Eye (tissue), 1 donor: ENCODE measurements at regions not wholly inside any gene's neighbourhood (a gene's known extent, or its start where the extent isn't known, plus 50 kb on each side); places are given as distances from the start of the nearest gene placed in this dataset.
"Not testable (repeated sequence)": the region's sequence is repeated elsewhere in the genome, so short reads cannot be mapped to it uniquely, and the experiment has no call there.

Source experiments
- DNase-seq: peaks from one replicate; pipeline ENCODE4 v3.0.0-alpha.2; 2015

DNA sequence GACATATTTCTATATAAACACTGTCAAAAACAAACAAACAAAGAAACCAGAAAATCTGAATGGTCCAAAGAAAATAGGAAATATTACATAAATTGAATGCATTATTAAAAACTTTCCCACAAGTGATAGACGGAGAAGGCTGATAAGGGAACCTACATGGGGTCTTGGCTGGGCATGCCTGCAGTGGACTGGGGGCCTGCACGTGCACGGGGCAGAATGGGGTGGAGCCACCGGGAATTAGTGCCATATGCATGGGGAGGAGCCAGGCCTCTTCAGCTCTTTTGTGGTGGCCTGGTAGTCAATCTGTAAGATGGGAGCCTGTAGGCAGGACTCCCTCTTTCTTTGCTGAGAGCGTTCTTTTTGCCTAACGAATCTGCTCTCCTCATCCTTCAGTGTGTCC, 1031.7 kb upstream of the FBXO33 start:
- no peak for DNase-seq

GRCh38 chr14:40452674-40453073, 1020.4 kb upstream of the FBXO33 start:
- no peak for DNase-seq

DNA sequence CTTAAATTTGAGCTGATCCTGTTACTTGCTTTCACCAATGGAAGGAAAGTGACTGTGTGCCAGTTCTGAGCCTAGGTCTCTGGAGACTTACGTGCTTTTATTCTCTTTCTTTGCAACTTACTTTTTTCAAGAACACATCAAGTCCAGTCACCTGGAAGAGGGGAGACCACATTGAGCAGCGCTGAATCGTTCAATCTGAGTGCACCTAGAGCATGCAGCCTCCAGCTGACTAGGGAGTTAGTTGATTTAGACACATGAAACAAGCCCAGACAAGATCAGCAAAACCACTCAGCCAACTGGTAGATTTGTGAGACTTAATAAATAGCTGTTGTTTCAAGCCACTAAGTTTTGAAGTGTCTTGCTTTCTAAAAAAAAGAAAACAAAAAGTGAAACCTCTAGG, 1014.8 kb upstream of the FBXO33 start:
- DNase-seq = peak; percentile 20

- no peak for DNase-seq
Measured at GRCh38 chr14:40445020-40445419, 1012.8 kb upstream of the FBXO33 start.

DNA sequence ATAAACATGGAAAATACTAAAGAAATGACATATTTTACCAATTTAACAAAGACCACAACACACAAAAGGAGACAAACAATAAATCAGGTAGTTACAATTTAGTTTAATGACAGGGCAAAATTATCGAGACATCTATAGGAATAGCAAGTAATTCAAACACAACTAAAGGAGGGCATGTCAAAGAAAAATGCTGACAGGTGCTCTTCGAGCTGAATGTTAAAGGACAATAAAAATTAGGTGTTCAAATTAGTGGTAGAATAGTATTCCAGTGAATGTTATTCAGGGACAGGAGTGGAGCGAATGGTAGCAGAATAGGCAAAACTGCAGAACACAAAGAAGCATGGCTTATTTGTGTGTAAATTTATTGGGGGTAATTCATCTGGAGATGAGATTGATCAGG, 1004.3 kb upstream of the FBXO33 start:
- no peak for DNase-seq

- DNase-seq = peak; percentile 46
Measured at GRCh38 chr14:40417777-40418401, 985.7 kb upstream of the FBXO33 start.

- DNase-seq = no peak
Measured at GRCh38 chr14:40416565-40416964, 984.3 kb upstream of the FBXO33 start.

DNA sequence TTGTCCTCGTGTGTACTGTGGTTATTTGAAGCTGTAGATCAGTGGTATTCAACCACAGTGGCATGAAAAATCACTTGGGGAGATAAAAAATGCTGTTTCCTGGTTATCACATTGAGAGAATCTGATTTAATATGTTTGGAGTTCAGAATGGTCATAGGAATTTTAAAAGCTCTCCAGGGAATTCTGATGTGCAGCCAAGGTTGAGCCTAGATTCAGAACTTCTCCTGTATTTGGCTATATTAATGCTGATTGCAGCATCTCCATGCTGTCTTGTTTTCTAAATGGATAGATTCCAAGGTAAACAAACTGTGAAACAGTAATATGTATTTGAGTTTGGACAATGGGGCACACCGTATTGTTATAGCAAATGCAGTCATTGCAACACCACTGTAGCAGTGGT, 982.2 kb upstream of the FBXO33 start:
- DNase-seq = no peak

GRCh38 chr14:40413136-40413535, 980.9 kb upstream of the FBXO33 start:
- DNase-seq = no peak

DNA sequence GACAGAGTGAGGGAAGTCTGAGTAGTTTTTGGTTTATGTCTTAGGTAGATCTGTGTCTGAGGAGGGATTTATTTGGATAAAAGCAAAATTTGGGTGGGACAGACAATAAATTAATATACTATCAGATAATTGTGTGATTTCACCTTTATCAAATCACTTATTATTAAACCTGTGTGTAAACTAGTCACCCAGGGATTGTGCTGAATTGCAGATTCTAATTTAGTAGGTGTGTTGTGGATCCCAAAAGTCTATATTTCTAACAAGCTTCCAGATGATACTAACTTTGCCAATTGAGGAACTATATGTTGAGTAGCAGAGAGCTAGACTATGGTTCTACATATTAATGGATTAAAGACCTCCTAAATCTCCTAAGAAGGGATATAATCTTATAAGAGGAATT, 978.5 kb upstream of the FBXO33 start:
- no peak for DNase-seq

GRCh38 chr14:40402957-40403356, 970.7 kb upstream of the FBXO33 start:
- no peak for DNase-seq

GRCh38 chr14:40398981-40399380, 966.7 kb upstream of the FBXO33 start:
- no peak for DNase-seq

DNA sequence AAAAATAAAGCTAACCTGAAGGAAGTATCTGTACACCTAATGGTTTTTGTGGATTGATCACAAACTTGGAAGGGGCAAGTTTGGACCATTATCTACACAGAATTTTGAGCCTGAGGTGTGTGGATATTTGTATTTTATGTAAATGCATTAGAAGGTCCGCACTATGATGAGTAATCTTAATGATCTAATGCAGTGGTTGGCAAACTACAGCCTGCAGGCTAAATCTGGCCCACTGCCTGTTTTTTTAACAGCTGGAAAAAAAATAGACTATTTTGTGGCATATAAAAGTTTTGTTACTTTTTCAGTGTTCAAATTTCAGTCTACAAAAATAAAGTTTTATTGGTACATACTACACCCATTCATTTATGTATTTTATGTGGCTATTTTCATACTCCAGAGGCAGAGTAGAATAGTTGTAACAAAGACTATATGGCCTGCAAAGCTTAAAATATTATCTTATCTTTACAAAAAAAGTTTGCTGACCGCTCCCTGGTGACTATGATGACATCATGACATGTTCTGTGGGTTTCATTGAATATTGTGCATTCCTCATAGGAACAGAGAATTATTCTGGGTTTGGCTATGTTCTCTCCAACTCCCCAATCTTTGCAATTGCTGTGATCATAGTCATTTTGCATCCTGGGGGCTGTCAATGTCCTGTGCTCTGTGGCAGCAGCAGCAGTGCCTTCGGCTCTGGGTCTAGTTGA, 962.6 kb upstream of the FBXO33 start:
- DNase-seq = no peak

DNA sequence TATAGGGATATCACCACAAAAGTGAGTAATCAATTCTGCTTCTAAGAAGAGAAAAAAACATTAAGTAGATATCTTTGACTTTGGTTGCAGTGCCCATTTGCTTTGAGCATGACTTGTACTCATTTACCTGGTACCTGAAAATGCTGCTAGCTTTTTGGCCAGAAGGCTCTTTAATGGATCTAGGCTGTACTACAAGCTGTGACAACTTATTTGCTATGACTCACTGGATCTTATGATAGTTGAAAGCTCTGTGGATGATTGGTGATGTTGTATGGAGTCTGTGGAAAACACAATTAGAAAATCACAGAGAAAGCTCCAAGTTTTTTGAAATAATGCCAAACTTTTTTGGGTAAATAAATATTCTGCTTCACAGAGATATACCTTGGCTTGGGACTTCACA, 960.9 kb upstream of the FBXO33 start:
- no peak for DNase-seq

DNA sequence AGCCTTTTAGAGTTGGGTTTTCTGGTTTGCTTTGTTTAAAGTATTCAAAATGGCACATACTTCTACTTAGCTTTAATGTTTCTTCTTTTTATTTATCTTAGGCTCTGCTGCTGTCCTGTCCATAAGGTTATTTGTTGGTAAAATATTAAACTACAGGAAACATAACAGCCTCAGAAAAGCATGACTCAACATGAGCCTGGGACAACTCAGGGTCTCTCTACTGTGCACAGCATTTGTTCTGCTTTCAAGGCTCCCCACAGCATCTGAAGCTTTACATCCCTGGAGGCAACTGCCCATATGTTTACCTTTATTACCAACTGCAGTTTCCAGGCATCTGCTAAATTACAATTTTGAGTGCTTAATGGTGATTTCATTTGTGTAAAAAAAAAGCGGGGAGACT, 954.2 kb upstream of the FBXO33 start:
- no peak for DNase-seq

DNA sequence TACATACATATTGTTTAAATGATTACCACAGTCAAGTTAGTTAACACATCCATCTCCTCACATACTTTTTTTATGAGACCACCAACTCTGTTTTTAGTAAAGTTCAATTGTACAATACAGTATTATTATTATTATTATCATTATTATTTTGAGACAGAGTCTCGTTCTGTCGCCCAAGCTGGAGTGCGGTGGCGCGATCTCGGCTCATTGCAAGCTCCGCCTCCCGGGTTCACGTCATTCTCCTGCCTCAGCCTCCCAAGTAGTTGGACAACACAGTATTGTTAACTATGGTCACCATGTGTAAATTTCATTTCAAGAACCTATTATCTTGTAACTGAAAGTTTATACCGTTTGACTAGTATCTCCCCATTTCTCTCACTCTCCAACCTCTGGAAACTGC, 942.0 kb upstream of the FBXO33 start:
- no peak for DNase-seq

- DNase-seq = no peak
Measured at GRCh38 chr14:40371011-40371410, 938.8 kb upstream of the FBXO33 start.

DNA sequence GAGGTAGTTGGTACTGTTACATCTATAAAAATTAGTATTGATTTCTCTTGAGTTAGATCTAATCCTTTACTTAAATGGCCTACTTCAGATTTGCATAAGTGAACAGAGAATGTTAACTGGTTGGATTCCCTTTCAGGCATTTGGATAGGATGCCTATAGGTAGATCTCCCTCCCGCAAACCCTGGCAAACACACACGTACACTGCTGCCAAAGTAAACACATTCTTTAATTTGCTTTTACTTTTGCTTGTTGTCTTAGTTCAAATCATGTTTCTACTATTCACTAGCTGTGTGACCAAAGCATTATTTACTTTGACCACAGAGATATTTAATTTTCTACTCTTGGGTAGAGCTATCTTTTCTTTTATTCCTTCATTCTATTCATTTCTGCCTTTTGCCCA, 936.1 kb upstream of the FBXO33 start:
- no peak for DNase-seq

- no peak for DNase-seq
Measured at GRCh38 chr14:40367717-40368116, 935.5 kb upstream of the FBXO33 start.

DNA sequence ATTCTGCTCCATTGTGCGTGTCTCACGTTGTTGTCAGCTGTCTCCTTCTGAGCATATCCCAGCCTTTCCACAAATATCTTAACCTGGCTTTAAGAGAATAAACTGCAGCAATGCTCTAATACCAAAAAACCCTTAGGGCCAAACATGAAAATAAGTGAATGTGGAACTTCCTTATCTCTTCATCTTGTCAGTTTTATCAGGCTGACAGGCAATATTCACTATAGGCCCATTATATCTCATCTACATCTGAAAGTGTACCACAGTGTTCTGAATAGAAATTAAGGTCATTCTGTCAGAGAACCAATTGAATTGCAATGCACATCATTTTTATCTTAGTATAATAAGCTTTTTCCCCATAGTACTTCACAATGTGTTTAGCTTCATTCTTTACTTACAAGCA, 933.1 kb upstream of the FBXO33 start:
- no peak for DNase-seq

DNA sequence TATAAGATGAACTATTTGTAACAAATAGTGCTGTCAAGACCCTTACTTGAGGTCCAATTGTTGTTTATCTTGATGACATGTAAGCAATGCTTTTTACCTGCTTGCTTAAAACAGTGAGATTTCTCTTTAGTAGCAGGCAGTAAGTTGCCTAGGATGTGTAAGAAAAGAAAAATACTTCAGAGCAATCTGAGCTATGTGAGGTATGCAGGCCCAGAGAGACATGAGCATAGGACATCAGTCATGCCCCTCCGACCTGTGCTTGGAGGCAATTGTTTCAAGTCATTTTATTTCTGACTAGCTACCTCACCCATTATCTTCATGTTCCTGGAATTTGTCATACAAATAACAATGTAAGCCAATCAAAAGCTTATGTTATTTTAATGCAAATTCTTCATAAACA, 930.6 kb upstream of the FBXO33 start:
- DNase-seq = no peak

DNA sequence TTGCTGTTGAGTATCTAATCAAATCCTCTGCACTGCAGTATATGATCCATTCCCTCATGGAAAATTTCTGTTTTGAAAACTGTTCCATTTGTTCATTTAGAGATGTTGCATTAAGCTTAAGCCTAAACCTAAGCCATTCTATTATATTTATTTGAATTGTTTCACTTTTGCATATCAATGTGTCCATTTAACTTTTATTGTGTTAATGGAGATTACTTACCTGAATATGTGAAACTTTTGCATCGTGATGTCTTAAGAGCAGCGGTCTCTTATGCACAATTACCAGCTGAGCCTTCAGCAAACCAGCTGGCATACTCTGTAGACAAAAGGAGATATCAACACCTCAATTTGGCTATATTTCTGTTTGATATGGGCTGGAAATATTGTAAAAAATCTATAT, 922.5 kb upstream of the FBXO33 start:
- DNase-seq = no peak

- DNase-seq = not testable (repeated sequence)
Measured at GRCh38 chr14:40348104-40348503, 915.9 kb upstream of the FBXO33 start.

- no peak for DNase-seq
Measured at GRCh38 chr14:40347675-40348074, 915.4 kb upstream of the FBXO33 start.

DNA sequence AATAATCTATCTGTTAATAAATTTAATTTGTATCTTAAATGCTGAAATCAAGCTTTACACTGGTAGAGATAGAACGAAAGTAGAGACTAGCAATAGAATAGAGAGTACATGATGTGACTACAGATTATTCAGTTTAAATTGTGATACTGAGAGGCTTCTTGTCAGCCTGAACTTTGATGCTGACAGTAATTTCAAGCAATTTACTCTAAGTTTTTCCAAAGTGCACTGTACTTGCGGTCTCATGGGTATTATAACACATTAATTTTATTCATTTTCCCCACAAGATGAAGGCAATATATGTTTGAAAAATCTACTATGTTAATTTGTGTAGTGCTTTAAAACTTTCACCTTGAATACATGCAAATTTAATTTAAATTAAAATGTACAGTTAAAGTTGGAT, 914.0 kb upstream of the FBXO33 start:
- DNase-seq = no peak
